ENCODE measurements at regions not wholly inside any gene's neighbourhood (a gene's known extent, or its start where the extent isn't known, plus 50 kb on each side); places are given as distances from the start of the nearest gene placed in this dataset.

- no peak for DNase-seq
- 95% methylated on average over 1 of the region's 1 CpG for WGBS, 2 donors
- TF ChIP-seq POLR2AphosphoS5 (IDR thresholded peaks at IDR 0.05), result no peak
- Histone ChIP-seq H3K36me3 (no peaks in the 10 kb centered on the region), H3K27ac (no peak overlapping the region), H3K27me3 (no peaks in the 10 kb centered on the region), H3K4me3 (no peak overlapping the region), H3K9me3 (no peaks in the 10 kb centered on the region), H3K4me1 (peaks cover 0 to 20% (median 7%) of the 10 kb centered on the region in 4 donors)
- intact Hi-C loops (cut with DNase I), result no loop called here
Observed at GRCh38 chr7:7098280-7098818, 84.0 kb upstream of the C1GALT1 start.

GRCh38 chr7:7099584-7100014, 82.7 kb upstream of the C1GALT1 start:
- TF ChIP-seq CTCF (IDR thresholded peaks at IDR 0.05), result no peak
- TF ChIP-seq POLR2A (IDR thresholded peaks at IDR 0.05), result no peak
- TF ChIP-seq EP300 (IDR thresholded peaks at IDR 0.05), result no peak
- TF ChIP-seq POLR2AphosphoS5 (IDR thresholded peaks at IDR 0.05), result no peak
- Histone ChIP-seq H3K27me3 (no peaks in the 10 kb centered on the region), H3K9me3 (no peaks in the 10 kb centered on the region), H3K36me3 (no peaks in the 10 kb centered on the region), H3K27ac (no peak overlapping the region), H3K4me1 (peaks cover 0 to 20% (median 7%) of the 10 kb centered on the region in 4 donors), H3K4me3 (no peak overlapping the region)
- 52% methylated on average over 1 of the region's 1 CpG for WGBS, 2 donors
- peak; percentile 79 for DNase-seq
- intact Hi-C loops (cut with DNase I), result loop anchor here (5.0 kb wide), 2 partner anchors 443 to 1118 kb away; no protein-coding TSS in a partner anchor

- DNase-seq, result no peak
- Histone ChIP-seq H3K27ac (no peak overlapping the region), H3K27me3 (no peaks in the 10 kb centered on the region), H3K4me1 (peaks cover 0 to 13% (median 7%) of the 10 kb centered on the region in 4 donors), H3K36me3 (no peaks in the 10 kb centered on the region), H3K4me3 (no peak overlapping the region), H3K9me3 (no peaks in the 10 kb centered on the region)
- intact Hi-C loops (cut with DNase I), result loop anchor here (5.0 kb wide), 2 partner anchors 442 to 1117 kb away; no protein-coding TSS in a partner anchor
- 83 to 94% methylated on average over 8 of the region's 8 CpGs for WGBS, 2 donors
- TF ChIP-seq POLR2A (IDR thresholded peaks at IDR 0.05) (no peak), EP300 (IDR thresholded peaks at IDR 0.05) (no peak), POLR2AphosphoS5 (IDR thresholded peaks at IDR 0.05) (no peak), CTCF (IDR thresholded peaks at IDR 0.05) (no peak)
Observed at GRCh38 chr7:7100432-7100849, 81.9 kb upstream of the C1GALT1 start.

- H3K27ac ChIP-seq, result no peak overlapping the region
- 18 to 76% methylated on average over 12 of the region's 12 CpGs for WGBS, 2 donors
- H3K9me3 ChIP-seq, result no peaks in the 10 kb centered on the region
- H3K27me3 ChIP-seq, result no peaks in the 10 kb centered on the region
- peaks cover 0 to 13% (median 7%) of the 10 kb centered on the region in 4 donors for H3K4me1 ChIP-seq
- no peak for TF ChIP-seq POLR2AphosphoS5 (IDR thresholded peaks at IDR 0.05)
- no peak for TF ChIP-seq POLR2A (IDR thresholded peaks at IDR 0.05)
- no peak for TF ChIP-seq CTCF (IDR thresholded peaks at IDR 0.05)
- no peak for TF ChIP-seq EP300 (IDR thresholded peaks at IDR 0.05)
- intact Hi-C loops (cut with DNase I), result loop anchor here (5.0 kb wide), 2 partner anchors 439 to 1114 kb away; no protein-coding TSS in a partner anchor
- H3K4me3 ChIP-seq, result no peak overlapping the region
- no peak for DNase-seq
- H3K36me3 ChIP-seq, result no peaks in the 10 kb centered on the region
Observed at GRCh38 chr7:7102906-7103305, 79.4 kb upstream of the C1GALT1 start.

GRCh38 chr7:7103343-7104313, 78.7 kb upstream of the C1GALT1 start:
- WGBS, 2 donors, result 74 to 78% methylated on average over 29 of the region's 29 CpGs
- intact Hi-C loops (cut with DNase I), result loop anchor here (5.0 kb wide), 2 partner anchors 439 to 1114 kb away; no protein-coding TSS in a partner anchor
- H3K36me3 ChIP-seq, result no peaks in the 10 kb centered on the region
- H3K4me3 ChIP-seq, result no peak overlapping the region
- peaks cover 0 to 13% (median 7%) of the 10 kb centered on the region in 4 donors for H3K4me1 ChIP-seq
- no peak overlapping the region for H3K27ac ChIP-seq
- TF ChIP-seq POLR2A (IDR thresholded peaks at IDR 0.05) (no peak), CTCF (IDR thresholded peaks at IDR 0.05) (peak in 3 of 4 experiments; percentile 37 to 57 (median 50)), POLR2AphosphoS5 (IDR thresholded peaks at IDR 0.05) (no peak)
- no peak for DNase-seq
- no peaks in the 10 kb centered on the region for H3K27me3 ChIP-seq
- no peaks in the 10 kb centered on the region for H3K9me3 ChIP-seq

All from sigmoid colon (tissue), 6 donors.